ENCODE measurements at regions not wholly inside any gene's neighbourhood (a gene's known extent, or its start where the extent isn't known, plus 50 kb on each side); places are given as distances from the start of the nearest gene placed in this dataset.

GRCh38 chr3:159892171-159892795 lies 96.4 kb upstream of the IL12A start:
- no peak for DNase-seq

GRCh38 chr3:159892801-159893200 lies 95.8 kb upstream of the IL12A start:
- no peak for DNase-seq

DNA sequence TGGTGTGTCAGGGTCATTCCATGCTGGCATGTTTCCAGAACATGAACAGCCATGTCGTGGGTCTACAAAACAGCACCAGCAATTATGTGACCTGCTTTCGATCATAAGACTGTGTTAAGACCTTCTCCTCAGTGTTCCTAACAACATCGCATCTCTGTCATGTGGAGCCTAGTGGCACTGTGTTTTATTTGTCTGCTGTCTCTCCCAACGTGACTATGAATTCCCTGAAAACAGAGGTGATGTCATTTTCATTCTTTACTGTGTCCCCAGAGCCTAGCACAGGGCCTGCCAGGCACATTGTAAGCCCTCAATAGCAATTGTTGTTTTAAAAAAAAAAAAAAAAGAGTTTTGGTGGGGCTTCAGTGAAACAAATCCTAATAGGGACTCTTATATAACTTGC lies 94.2 kb upstream of the IL12A start:
- DNase-seq, result no peak

DNA sequence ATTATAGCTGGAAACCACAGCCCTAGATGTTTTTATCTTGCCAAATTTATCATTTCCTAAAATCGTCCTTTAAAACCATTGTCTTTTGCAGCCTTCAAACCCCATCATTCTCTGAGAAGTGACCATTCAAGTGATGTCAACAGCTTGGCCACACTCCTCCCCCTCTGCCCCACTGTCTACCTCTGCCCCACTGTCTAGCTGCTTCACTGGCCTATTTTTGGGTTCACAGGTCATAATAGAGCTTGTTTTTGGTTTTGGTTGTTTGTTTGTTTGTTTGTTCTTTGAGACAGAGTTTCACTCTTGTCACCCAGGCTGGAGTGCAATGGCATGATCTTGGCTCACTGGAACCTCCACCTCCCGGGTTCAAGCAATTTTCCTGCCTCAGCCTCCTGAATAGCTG lies 93.2 kb upstream of the IL12A start:
- no peak for DNase-seq

DNA sequence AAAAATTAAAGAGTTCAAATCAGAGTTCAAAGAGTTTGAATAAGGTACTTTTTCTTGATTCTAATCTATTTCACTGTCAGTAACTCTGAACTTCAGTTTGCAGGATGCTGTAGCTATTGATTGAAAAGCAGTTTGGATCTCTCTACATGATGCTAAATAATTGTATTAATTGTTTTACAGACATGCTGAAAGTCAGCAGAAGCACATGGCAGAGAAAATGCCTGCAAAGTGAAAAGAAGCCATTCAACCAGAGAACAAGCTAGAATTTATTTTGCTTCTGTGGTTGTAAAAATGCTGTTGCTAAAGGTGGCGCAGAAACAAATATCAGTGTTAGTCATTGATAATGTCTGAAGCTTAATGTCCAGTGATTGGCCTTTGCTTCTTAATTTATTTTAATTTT lies 92.1 kb upstream of the IL12A start:
- DNase-seq, result no peak

DNA sequence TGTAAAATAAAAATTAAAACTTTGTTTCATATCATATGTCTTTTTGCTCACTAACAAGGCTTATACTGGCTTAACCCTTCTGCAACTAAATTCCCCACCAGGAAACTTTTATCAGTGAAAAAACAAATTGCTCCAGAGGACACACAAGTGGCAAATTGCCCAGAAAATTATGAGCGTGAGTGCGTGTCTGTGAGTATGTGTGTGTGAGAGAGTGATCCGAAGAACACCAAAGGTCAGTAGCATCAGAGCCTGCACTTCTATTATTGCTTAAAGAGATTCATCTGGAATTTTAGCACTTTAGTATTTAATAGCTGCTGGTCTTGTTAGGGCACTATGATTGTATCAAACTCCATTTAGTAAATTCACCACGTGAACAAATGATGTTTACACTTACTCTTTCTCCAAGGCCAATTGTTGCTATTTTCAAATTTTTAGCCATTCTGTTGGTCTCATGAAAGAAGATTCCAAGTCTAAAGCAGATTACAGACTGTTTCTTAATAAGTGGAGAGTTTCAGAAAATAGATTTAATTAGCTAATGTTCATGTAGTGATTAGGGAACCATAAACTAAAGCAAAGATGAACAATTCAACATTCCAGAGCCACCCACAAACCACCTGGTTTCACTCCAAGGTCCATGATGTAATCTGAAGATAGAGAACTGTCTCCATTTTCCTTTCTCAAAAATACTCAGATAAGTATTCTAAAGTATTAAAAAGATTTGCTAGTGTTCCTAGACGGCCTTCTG lies 91.1 kb upstream of the IL12A start:
- DNase-seq, result no peak

DNA sequence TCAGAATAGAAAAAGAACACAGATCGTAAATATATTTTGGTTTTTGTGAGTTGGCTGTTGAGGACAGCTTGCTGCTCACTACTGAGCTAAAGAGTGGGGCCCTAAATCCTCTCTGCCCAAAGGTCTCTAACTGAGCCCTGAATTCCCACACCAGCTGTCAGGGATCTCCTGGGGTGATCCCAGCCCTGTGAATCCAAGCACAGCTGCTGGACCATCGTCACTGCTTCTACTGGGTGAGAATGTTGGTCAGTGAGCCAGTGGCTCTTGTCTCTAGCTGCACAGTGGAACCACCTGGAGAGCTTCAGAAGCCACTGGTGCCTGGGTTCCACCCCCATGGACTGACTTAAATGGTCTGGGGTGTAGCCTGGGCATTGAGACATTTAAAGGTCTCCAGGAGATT lies 90.5 kb upstream of the IL12A start:
- no peak for DNase-seq

- no peak for DNase-seq
Observed at GRCh38 chr3:159899166-159899565, 89.5 kb upstream of the IL12A start.

DNA sequence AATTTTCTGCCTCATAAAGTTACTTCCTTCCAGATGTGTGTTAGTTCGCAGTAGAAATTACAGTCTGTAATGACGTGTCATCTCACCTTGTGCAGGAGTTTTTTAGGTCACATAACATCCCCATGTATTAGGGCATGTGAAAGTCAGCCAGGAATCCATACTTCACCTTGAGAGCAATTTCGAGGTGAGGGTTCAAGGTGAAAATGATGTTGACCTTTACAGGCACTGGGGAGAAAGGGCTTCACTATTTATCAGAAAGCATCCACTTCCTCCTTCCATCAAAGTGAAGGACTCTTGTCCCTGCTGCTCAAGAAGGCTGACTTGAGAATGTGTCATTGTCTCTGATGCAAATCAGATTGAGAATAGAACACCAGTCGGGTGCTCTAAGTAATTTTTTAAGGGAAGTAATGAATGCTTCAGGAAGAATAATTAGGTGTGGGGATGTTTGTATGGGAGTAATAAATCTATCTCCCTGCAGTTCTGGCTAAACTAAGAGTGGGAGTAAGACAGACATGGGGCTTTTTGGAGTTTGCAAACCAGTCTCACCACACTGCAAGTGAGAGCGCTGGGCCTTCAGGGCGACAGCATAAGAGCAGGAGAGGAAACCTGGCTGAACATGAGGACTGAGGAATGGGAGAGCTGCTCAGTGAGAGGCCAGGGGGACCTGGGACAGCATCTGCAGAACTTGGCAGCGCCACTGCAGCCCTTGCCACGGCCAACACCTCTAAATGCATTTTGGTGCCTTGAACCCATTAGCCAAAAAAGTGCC lies 85.9 kb upstream of the IL12A start:
- DNase-seq, result no peak

- DNase-seq, result no peak
Observed at GRCh38 chr3:159904455-159904854, 84.2 kb upstream of the IL12A start.

DNA sequence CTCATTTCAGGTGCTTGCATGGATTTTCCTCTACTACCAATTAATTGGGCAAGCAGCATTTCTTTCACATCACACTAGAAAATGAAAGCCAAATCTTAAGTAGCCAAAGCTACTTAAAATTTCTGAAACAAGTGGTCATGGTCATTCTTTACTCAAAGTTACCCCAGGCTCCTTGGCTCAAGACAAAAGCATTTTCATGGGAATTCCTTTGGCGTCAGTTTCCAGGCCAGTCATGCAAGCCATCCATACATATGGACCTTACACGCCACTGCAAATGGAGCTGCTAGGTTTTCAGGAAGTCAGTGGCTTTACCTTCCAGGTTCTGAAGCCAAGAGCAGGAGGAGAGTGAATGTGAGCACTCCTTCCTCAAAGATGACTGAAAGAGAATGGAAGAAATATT lies 83.7 kb upstream of the IL12A start:
- no peak for DNase-seq

GRCh38 chr3:159907828-159908227 lies 80.8 kb upstream of the IL12A start:
- DNase-seq, result no peak

- DNase-seq, result no peak
Observed at GRCh38 chr3:159910991-159911663, 77.5 kb upstream of the IL12A start.

GRCh38 chr3:159911664-159912037 lies 77.0 kb upstream of the IL12A start:
- DNase-seq, result no peak

DNA sequence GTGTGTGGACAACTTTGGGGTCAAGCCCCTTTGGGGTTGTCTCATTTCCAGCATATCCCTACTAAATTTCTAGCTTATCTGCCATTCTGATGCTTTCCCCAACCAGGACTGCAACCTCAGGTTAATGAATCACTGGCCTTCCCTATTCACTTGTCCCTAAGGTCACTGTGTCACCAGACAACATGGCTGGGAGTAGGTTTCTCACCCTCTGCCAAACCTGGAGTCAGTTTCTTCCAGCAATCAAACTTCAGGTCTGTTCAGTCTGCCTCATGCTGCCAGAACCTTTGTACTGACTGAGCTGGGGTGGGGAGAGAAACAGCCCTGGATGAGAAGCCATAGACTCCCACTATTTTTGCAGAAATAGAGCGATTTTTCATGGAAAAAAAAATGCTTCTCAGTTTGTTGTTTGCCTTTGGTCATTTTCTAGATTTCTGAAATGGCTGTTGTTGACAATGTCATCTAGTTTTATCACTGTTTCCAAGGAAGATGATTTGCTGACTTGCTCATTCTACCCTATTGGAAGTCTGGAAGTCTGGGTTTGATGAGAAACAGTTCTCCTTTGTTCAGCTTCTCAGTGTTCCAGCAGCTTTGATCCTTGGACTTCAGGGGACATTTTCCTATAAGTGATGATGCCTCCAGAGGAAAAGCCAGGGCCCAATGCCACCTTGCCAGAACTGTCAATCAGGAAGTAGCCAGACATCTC lies 74.8 kb upstream of the IL12A start:
- no peak for DNase-seq

- DNase-seq, result no peak
Observed at GRCh38 chr3:159914426-159914825, 74.2 kb upstream of the IL12A start.

DNA sequence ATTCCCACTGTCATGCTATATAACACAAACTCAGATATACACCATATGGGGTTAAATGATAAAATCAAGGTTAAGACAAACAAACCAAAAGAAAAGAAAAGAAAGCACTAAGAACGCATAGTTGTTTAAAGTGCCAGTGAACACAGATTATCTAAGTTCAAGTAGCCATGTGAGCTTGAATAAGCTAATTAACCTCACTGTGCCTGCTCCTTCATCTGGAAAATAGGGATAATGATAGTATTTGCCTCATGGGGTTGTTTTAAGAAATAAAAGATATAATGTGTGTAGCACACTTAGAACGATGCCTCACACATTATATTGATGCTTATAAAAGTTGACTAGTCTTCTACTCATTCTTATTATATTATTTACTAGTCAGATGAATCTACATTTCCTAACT lies 72.6 kb upstream of the IL12A start:
- DNase-seq, result no peak

GRCh38 chr3:159917141-159917540 lies 71.5 kb upstream of the IL12A start:
- DNase-seq, result no peak

- DNase-seq, result no peak
Observed at GRCh38 chr3:159919873-159920272, 68.8 kb upstream of the IL12A start.

DNA sequence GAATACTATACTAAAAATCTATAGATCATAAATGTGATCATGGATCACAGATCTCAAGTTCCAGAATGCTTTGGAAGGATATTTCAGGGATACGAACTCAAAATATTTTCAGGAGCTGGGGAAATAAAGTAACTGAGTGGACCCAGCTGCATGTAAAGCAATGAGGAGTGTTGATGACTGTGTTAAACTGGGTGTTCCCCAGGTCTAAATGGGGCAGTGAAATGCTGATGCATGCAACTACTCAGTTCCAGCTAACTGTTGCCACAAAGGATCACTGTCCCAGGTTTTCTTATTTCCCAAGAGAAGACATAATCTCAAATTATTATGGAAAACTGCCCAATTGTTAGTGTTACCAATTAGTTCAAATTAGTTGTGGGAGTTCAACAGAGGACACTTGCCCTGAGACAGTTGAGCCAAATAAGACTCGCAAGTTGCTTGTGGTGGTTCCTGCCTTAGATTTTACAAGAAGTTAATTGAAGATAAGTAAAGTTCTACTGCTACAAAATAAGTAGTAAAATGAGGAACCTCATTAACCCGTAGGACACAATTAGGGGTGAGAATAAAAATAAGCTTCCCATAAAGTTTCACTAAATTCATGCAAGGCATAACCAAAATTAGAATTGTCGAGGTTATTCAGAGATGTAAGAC lies 66.3 kb upstream of the IL12A start:
- no peak for DNase-seq

- DNase-seq, result no peak
Observed at GRCh38 chr3:159922861-159923312, 65.7 kb upstream of the IL12A start.

DNA sequence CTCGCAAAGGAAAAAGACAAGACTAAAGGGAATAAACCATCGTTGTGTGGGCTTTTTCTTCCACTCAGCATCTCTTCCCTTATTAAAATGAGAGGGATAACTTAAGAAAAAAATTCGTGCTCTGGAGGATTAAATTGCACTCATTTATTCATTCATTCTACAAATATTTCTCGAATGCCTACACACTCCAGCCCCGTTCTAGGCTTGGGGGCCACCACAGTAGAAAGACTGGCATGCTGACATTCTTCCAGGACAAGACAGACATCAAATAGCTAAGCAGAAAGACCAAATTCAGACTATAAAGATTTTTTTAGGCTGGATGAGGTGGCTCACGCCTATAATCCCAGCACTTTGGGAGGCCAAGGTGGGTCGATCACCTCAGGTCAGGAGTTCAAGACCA lies 65.3 kb upstream of the IL12A start:
- no peak for DNase-seq
